Hepatocyte (in vitro differentiated cells): ENCODE measurements at regions not wholly inside any gene's neighbourhood (a gene's known extent, or its start where the extent isn't known, plus 50 kb on each side); places are given as distances from the start of the nearest gene placed in this dataset.
"Not testable (repeated sequence)": the region's sequence is repeated elsewhere in the genome, so short reads cannot be mapped to it uniquely, and the experiment has no call there.

Source experiments
- DNase-seq: peaks from one replicate; pipeline ENCODE4 v3.0.0-alpha.2; 2016; ENCODE audit warnings: low spot score
- H2AFZ ChIP-seq: fragments of 200-600 bp; sonication (generic); 2 replicates; pipeline ENCODE4 v1.6.0; 2016; ENCODE audit warnings: antibody characterized with exemption, mild to moderate bottlenecking
- H3K27ac ChIP-seq: fragments of 200-600 bp; sonication (generic); 2 replicates; pipeline ENCODE4 v1.5.1; 2016; ENCODE audit warnings: mild to moderate bottlenecking
- H3K27me3 ChIP-seq: fragments of 200-600 bp; sonication (generic); 2 replicates; pipeline ENCODE4 v1.6.1; 2016
- H3K36me3 ChIP-seq: fragments of 200-600 bp; sonication (generic); replicated peaks from 2 replicates; pipeline ENCODE4 v1.5.1; 2016; ENCODE audit warnings: low read depth; ENCODE audit not compliant: insufficient read depth
- H3K4me1 ChIP-seq: fragments of 200-600 bp; sonication (generic); 2 replicates; pipeline ENCODE4 v1.5.1; 2016; ENCODE audit warnings: mild to moderate bottlenecking, moderate library complexity; ENCODE audit not compliant: insufficient read depth
- H3K4me2 ChIP-seq: fragments of 200-600 bp; sonication (generic); 2 replicates; pipeline ENCODE4 v1.6.0; 2016
- H3K4me3 ChIP-seq: fragments of 200-600 bp; sonication (generic); 2 replicates; pipeline ENCODE4 v1.5.1; 2016; ENCODE audit warnings: mild to moderate bottlenecking
- H3K79me2 ChIP-seq: fragments of 200-600 bp; sonication (generic); 2 replicates; pipeline ENCODE4 v1.6.0; 2017; ENCODE audit warnings: mild to moderate bottlenecking
- H3K9me2 ChIP-seq: fragments of 200-600 bp; sonication (generic); replicated peaks from 2 replicates; pipeline ENCODE4 v1.6.0; 2017; ENCODE audit warnings: mild to moderate bottlenecking; ENCODE audit not compliant: insufficient read depth
- H3K9me3 ChIP-seq: fragments of 200-600 bp; sonication (generic); 2 replicates; pipeline ENCODE4 v1.5.1; 2016; ENCODE audit warnings: low read depth, mild to moderate bottlenecking
- H4K20me1 ChIP-seq: fragments of 200-600 bp; sonication (generic); 2 replicates; pipeline ENCODE4 v1.6.0; 2016; ENCODE audit warnings: mild to moderate bottlenecking; ENCODE audit not compliant: insufficient read depth, poor library complexity, severe bottlenecking
- EZH2 ChIP-seq: fragments of 200-600 bp; sonication (generic); IDR thresholded peaks from 2 replicates; pipeline ENCODE4 v1.6.1; 2016; ENCODE audit warnings: antibody characterized with exemption, mild to moderate bottlenecking, borderline replicate concordance
- EZH2phosphoT487 ChIP-seq: fragments of 200-600 bp; sonication (generic); IDR thresholded peaks from one replicate; pipeline ENCODE4 v1.6.1; 2018; ENCODE audit warnings: antibody characterized with exemption, mild to moderate bottlenecking, low read depth, moderate library complexity; ENCODE audit not compliant: unreplicated experiment, severe bottlenecking
- WGBS: methylation state at CpG from one replicate; pipeline ENCODE4 v1.1.6; 2016; ENCODE audit warnings: low lambda C conversion rate; ENCODE audit errors: missing lambda C conversion rate; 5-methylcytosine and 5-hydroxymethylcytosine counted together
- TF ChIP-seq, protein P1 (sequence below): fragments of 200-600 bp; sonication (generic); IDR thresholded peaks from 2 replicates; pipeline ENCODE4 v1.5.1; 2016; ENCODE audit warnings: antibody characterized with exemption, mild to moderate bottlenecking; ENCODE audit not compliant: poor library complexity

DNA sequence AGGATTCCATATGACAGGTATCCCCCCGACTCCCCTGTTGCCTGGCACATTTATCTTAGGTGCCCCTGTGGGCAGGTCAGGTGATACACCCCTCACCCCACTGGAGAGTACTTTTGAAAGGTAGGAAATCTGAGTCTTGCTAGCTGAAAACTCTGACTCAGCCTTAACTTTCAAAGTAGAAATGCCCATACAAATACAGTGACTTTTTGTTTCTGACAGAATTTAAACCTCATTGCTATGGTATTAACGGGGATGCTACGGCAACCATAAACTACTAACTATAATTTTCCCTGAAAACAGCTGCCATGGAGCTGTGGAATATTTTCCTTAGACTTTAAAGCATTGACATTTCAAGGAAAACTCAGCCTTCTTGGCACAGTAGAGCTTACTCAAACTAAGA lies 536.0 kb downstream of the RFPL4B start:
- no peak overlapping the region for H2AFZ ChIP-seq
- H3K36me3 ChIP-seq: no peaks in the 10 kb centered on the region
- no peaks in the 10 kb centered on the region for H3K9me2 ChIP-seq
- H3K27me3 ChIP-seq: no peaks in the 10 kb centered on the region
- no peak overlapping the region for H3K4me3 ChIP-seq
- no peaks in the 10 kb centered on the region for H4K20me1 ChIP-seq
- DNase-seq: no peak
- H3K9me3 ChIP-seq: no peaks in the 10 kb centered on the region
- H3K4me1 ChIP-seq: no peaks in the 10 kb centered on the region
- H3K4me2 ChIP-seq: no peak overlapping the region
- H3K79me2 ChIP-seq: no peaks in the 10 kb centered on the region
- no peak overlapping the region for H3K27ac ChIP-seq
- TF ChIP-seq EZH2phosphoT487: no peak
- no peak for TF ChIP-seq EZH2
- TF ChIP-seq, protein P1, sequence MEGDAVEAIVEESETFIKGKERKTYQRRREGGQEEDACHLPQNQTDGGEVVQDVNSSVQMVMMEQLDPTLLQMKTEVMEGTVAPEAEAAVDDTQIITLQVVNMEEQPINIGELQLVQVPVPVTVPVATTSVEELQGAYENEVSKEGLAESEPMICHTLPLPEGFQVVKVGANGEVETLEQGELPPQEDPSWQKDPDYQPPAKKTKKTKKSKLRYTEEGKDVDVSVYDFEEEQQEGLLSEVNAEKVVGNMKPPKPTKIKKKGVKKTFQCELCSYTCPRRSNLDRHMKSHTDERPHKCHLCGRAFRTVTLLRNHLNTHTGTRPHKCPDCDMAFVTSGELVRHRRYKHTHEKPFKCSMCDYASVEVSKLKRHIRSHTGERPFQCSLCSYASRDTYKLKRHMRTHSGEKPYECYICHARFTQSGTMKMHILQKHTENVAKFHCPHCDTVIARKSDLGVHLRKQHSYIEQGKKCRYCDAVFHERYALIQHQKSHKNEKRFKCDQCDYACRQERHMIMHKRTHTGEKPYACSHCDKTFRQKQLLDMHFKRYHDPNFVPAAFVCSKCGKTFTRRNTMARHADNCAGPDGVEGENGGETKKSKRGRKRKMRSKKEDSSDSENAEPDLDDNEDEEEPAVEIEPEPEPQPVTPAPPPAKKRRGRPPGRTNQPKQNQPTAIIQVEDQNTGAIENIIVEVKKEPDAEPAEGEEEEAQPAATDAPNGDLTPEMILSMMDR: no peak
- 92% methylated on average over 3 of the region's 3 CpGs for WGBS

DNA sequence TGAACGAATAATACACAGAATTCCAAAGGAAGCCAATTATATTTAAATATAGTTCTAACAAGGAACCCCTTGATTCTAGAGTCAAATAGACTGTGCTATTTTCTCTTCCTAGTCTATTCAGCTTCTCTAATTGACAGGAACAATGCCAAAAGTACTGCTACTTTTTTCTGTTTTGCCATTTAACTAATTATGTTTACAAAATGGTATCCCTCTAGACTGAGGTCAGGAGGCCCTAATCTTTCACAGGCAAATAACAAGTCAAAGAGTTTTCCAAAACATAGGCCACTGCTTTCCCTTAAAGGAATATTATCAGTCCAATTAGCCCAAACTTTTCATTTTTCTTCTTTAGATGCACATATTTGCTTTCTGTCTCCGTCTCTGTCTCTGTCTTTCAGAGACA lies 539.3 kb downstream of the RFPL4B start:
- no peaks in the 10 kb centered on the region for H3K79me2 ChIP-seq
- H3K27ac ChIP-seq: no peak overlapping the region
- no peaks in the 10 kb centered on the region for H3K36me3 ChIP-seq
- no peaks in the 10 kb centered on the region for H3K27me3 ChIP-seq
- no peak overlapping the region for H3K4me2 ChIP-seq
- H3K9me3 ChIP-seq: no peaks in the 10 kb centered on the region
- H3K9me2 ChIP-seq: no peaks in the 10 kb centered on the region
- no peaks in the 10 kb centered on the region for H4K20me1 ChIP-seq
- no peak overlapping the region for H2AFZ ChIP-seq
- H3K4me3 ChIP-seq: no peak overlapping the region
- DNase-seq: no peak
- no peaks in the 10 kb centered on the region for H3K4me1 ChIP-seq
- TF ChIP-seq, protein P1: no peak
- TF ChIP-seq EZH2phosphoT487: no peak
- no peak for TF ChIP-seq EZH2
- WGBS: 89% methylated on average over 2 of the region's 2 CpGs

DNA sequence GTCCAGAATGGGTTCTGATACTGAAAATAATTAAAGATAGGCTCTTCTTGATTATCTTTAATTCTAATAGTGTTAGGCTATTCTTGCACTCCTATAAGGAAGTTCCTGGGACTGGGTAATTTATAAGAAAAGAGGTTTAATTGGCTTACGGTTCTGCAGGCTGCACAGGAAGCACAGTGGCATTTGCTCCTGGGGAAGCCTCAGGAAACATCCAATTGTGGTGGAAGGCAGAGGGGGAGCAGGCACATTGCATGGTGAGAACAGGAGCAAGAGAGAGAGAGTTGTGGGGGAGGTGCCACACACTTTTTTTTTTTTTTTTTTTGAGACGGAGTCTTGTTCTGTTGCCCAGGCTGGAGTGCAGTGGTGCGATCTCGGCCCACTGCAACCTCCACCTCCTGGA lies 540.3 kb downstream of the RFPL4B start:
- not testable (repeated sequence) for H3K4me3 ChIP-seq, H3K9me3 ChIP-seq, H2AFZ ChIP-seq, H3K79me2 ChIP-seq, H3K9me2 ChIP-seq, DNase-seq, H3K36me3 ChIP-seq, H3K27me3 ChIP-seq, H3K27ac ChIP-seq, H3K4me1 ChIP-seq, H3K4me2 ChIP-seq, H4K20me1 ChIP-seq
- 97% methylated on average over 4 of the region's 4 CpGs for WGBS

DNA sequence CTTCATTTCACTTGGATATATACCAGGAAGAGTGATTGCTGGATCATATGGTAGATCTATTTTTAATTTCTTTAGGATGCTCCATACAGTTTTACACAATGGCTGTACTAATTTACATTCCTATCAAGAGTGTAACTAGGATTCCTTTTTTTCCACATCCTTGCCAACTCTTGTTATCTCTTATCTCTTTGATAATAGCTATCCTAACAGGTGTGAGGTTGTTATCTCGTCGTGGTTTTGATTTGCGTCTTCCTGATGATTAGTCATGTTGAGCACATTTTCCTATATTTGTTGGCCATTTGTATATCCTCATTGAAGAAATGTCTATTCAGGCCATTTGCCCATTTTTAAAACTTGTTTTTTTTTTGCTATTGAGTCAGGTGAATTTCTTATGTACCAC lies 552.4 kb downstream of the RFPL4B start:
- H3K79me2 ChIP-seq: no peaks in the 10 kb centered on the region
- no peaks in the 10 kb centered on the region for H3K9me2 ChIP-seq
- H3K4me2 ChIP-seq: no peak overlapping the region
- H3K4me1 ChIP-seq: no peaks in the 10 kb centered on the region
- H3K27me3 ChIP-seq: no peaks in the 10 kb centered on the region
- H3K4me3 ChIP-seq: no peak overlapping the region
- TF ChIP-seq, protein P1: no peak
- TF ChIP-seq EZH2phosphoT487: no peak
- TF ChIP-seq EZH2: no peak
- WGBS: 62% methylated on average over 3 of the region's 3 CpGs
- no peak overlapping the region for H3K27ac ChIP-seq
- H4K20me1 ChIP-seq: no peaks in the 10 kb centered on the region
- no peaks in the 10 kb centered on the region for H3K36me3 ChIP-seq
- no peak overlapping the region for H2AFZ ChIP-seq
- H3K9me3 ChIP-seq: no peaks in the 10 kb centered on the region
- DNase-seq: no peak
